ENCODE measurements at regions not wholly inside any gene's neighbourhood (a gene's known extent, or its start where the extent isn't known, plus 50 kb on each side); places are given as distances from the start of the nearest gene placed in this dataset.

GRCh38 chr15:38171973-38172372, 80.7 kb upstream of the SPRED1 start:
- TF ChIP-seq CTCF (conservative IDR thresholded peaks at IDR 0.05; ENCODE audit: low read depth, low read length) (no peak), EZH2 (IDR thresholded peaks at IDR 0.05; ENCODE audit: low read length, unreplicated experiment) (no peak), EZH2phosphoT487 (IDR thresholded peaks at IDR 0.05; ENCODE audit: borderline replicate concordance, low read length) (no peak)
